ENCODE measurements at regions not wholly inside any gene's neighbourhood (a gene's known extent, or its start where the extent isn't known, plus 50 kb on each side); places are given as distances from the start of the nearest gene placed in this dataset.

- no peak for TF ChIP-seq CTCF (IDR thresholded peaks at IDR 0.05)
- no peak for TF ChIP-seq POLR2A (IDR thresholded peaks at IDR 0.05)
These were observed 688.9 kb upstream of the CDH9 start for GRCh38 chr5:27727254-27727653.
